Activated B cell treated with CpG ODN at 0.5 μM for 24 hours (primary cell): ENCODE measurements at regions not wholly inside any gene's neighbourhood (a gene's known extent, or its start where the extent isn't known, plus 50 kb on each side); places are given as distances from the start of the nearest gene placed in this dataset.

ENCODE experiments used
- ATAC-seq: fragments of 200-7000 bp; cut with Tn5 transposase; one replicate; pipeline ENCODE4 v1.10.0; 2021; ENCODE audit warnings: low read depth, mild to moderate bottlenecking, moderate library complexity
- CTCF ChIA-PET: fragments of 350-600 bp; sonication (Branson Sonifier 250); formaldehyde crosslinking; loops from one replicate; lab custom pipeline; 2021; ENCODE audit warnings: antibody characterized with exemption; lab: Charles Lee
- POLR2A ChIA-PET: fragments of 350-600 bp; sonication (Branson Sonifier 250); formaldehyde crosslinking; loops from one replicate; lab custom pipeline; 2021; ENCODE audit warnings: antibody characterized with exemption; lab: Charles Lee
- DNase-seq: peaks from one replicate; pipeline ENCODE4 v3.0.0; 2022
- H3K27ac Mint-ChIP-seq: one replicate; pipeline ENCODE4 v1.8.0; 2020; ENCODE audit warnings: mixed read lengths
- H3K27me3 Mint-ChIP-seq: one replicate; pipeline ENCODE4 v1.8.0; 2021; ENCODE audit warnings: mixed read lengths
- H3K36me3 Mint-ChIP-seq: one replicate; pipeline ENCODE4 v1.8.0; 2021; ENCODE audit warnings: low read depth, mixed read lengths
- H3K4me1 Mint-ChIP-seq: one replicate; pipeline ENCODE4 v1.8.0; 2021; ENCODE audit warnings: mixed read lengths
- H3K4me3 Mint-ChIP-seq: one replicate; pipeline ENCODE4 v1.8.0; 2020; ENCODE audit warnings: mild to moderate bottlenecking, mixed read lengths
- H3K9me3 Mint-ChIP-seq: one replicate; pipeline ENCODE4 v1.8.0; 2020; ENCODE audit warnings: mixed read lengths
- intact Hi-C: fragments of 100-400 bp; cut with micrococcal nuclease; formaldehyde crosslinking; loops from one replicate; pipeline ENCODE4 v1.15.1; 2024
- TF ChIP-seq, protein P1 (sequence below): fragments of 200-600 bp; IDR thresholded peaks from one replicate; pipeline ENCODE4 v1.8.0; 2022; ENCODE audit warnings: antibody characterized with exemption, mild to moderate bottlenecking

DNA sequence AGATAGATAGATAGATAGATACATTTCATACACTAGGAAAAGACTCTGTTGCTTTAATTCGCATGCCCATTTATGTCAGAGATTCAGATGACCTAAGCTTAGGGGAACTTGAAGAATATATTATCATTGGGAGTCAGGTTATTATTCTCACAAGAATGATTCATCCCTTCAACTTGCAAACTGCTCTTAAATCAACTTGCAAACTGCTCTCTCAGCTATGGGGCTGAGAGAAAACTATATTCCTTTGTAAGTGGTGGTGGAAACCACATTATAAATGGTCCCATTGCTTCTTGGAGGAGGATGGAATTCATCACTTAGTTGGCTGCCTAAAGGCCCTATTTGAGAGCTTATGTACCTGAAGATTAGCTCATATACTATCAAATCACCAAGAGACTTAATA, 160.9 kb upstream of the STAC start:
- ChIA-PET CTCF (no interaction called here), POLR2A (no interaction called here)
- Mint-ChIP-seq H3K27ac (no peak overlapping the region), H3K27me3 (no peaks in the 10 kb centered on the region), H3K9me3 (no peaks in the 10 kb centered on the region), H3K4me1 (no peaks in the 10 kb centered on the region), H3K36me3 (no peaks in the 10 kb centered on the region), H3K4me3 (no peak overlapping the region)
- ATAC-seq (no peak), DNase-seq (no peak)
- intact Hi-C loops, result no loop called here
- TF ChIP-seq, protein P1, sequence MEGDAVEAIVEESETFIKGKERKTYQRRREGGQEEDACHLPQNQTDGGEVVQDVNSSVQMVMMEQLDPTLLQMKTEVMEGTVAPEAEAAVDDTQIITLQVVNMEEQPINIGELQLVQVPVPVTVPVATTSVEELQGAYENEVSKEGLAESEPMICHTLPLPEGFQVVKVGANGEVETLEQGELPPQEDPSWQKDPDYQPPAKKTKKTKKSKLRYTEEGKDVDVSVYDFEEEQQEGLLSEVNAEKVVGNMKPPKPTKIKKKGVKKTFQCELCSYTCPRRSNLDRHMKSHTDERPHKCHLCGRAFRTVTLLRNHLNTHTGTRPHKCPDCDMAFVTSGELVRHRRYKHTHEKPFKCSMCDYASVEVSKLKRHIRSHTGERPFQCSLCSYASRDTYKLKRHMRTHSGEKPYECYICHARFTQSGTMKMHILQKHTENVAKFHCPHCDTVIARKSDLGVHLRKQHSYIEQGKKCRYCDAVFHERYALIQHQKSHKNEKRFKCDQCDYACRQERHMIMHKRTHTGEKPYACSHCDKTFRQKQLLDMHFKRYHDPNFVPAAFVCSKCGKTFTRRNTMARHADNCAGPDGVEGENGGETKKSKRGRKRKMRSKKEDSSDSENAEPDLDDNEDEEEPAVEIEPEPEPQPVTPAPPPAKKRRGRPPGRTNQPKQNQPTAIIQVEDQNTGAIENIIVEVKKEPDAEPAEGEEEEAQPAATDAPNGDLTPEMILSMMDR, result no peak

- Mint-ChIP-seq H3K27ac (no peak overlapping the region), H3K4me1 (no peaks in the 10 kb centered on the region), H3K36me3 (no peaks in the 10 kb centered on the region), H3K4me3 (no peak overlapping the region), H3K27me3 (peaks cover under 1% of the 10 kb centered on the region), H3K9me3 (no peaks in the 10 kb centered on the region)
- TF ChIP-seq, protein P1, result no peak
- POLR2A ChIA-PET, result no interaction called here
- ATAC-seq (no peak), DNase-seq (no peak)
- intact Hi-C loops, result no loop called here
- CTCF ChIA-PET, result no interaction called here
Measured at GRCh38 chr3:36220173-36220572, 160.1 kb upstream of the STAC start.

DNA sequence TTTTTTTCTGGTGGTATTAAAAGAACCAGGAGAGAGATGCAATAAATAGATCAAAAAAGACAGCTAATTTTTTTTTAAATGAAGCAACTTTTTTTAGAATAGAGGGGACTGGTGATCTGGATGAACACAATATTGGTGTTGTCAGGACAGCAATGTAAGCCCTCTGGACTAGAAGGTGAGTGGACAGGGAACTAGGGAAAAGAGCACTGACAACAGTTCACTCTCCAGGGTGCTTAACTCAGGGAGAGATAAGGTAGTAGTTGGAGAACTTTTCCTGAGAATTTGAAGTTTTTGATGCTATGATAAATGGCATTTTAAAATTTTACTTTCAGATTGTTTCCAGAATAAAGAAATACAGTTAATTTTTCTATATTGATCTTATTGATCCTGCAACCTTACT, 158.3 kb upstream of the STAC start:
- Mint-ChIP-seq H3K4me1 (no peaks in the 10 kb centered on the region), H3K27ac (no peak overlapping the region)

DNA sequence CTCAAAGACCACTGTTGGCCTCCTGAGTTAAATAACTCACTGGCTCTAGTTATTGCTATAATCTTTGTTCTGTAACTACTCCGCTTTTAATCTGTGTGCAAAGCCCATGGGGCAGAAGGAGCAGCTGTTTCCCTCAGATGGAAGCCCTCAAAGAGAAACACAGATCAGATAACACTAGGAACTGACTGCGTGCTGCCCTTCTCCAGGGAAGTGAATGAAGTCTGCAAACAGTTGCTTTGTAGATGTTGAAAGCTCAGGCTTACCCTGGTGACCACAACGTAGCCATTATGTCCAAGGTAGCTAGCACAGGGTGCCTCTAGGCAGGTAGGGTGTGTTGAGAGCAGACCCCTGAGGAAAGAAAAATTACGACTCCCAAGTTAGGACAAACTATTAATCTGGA, 152.3 kb upstream of the STAC start:
- no peaks in the 10 kb centered on the region for H3K9me3 Mint-ChIP-seq
- ATAC-seq, result no peak

More for the DNA sequence above, 158.3 kb upstream of the STAC start:
- Mint-ChIP-seq H3K4me3 (no peak overlapping the region), H3K36me3 (no peaks in the 10 kb centered on the region), H3K9me3 (no peaks in the 10 kb centered on the region), H3K27me3 (peaks cover 2% of the 10 kb centered on the region)
- ChIA-PET CTCF (no interaction called here), POLR2A (no interaction called here)
- DNase-seq (no peak), ATAC-seq (no peak)
- TF ChIP-seq, protein P1, result no peak
- intact Hi-C loops, result no loop called here

DNA sequence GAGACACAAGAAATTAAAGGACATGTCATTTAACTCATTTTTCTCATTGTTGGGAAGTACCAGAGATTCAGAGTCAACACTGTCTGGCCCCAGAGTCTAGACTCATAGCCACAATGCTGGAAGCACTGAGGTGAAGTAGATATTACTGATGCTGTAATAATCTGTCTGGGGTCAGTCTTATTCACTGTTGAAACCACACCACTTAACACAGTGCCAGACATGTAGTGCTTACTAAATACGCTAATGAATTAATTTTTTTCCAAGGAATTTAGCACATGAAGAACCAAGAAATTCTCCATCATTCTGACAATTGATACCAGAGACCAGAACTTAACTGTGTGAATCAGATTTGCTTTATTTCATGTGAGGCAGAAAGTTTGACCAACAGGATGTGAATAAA, 150.8 kb upstream of the STAC start:
- Mint-ChIP-seq H3K27me3 (peaks cover 2% of the 10 kb centered on the region), H3K36me3 (no peaks in the 10 kb centered on the region), H3K4me1 (no peaks in the 10 kb centered on the region), H3K27ac (no peak overlapping the region), H3K9me3 (no peaks in the 10 kb centered on the region), H3K4me3 (no peak overlapping the region)
- CTCF ChIA-PET, result no interaction called here
- POLR2A ChIA-PET, result no interaction called here
- DNase-seq, result no peak
- intact Hi-C loops, result no loop called here
- no peak for ATAC-seq
- TF ChIP-seq, protein P1, result no peak

More for the DNA sequence above, 152.3 kb upstream of the STAC start:
- no peak overlapping the region for H3K27ac Mint-ChIP-seq
- TF ChIP-seq, protein P1, result no peak
- CTCF ChIA-PET, result no interaction called here
- no peaks in the 10 kb centered on the region for H3K36me3 Mint-ChIP-seq
- no peaks in the 10 kb centered on the region for H3K4me1 Mint-ChIP-seq
- H3K27me3 Mint-ChIP-seq, result peaks cover 2% of the 10 kb centered on the region
- H3K4me3 Mint-ChIP-seq, result no peak overlapping the region
- no peak for DNase-seq
- POLR2A ChIA-PET, result no interaction called here
- intact Hi-C loops, result no loop called here
